KMS-11 (cell line): ENCODE measurements at regions not wholly inside any gene's neighbourhood (a gene's known extent, or its start where the extent isn't known, plus 50 kb on each side); places are given as distances from the start of the nearest gene placed in this dataset.

Experiments used
- H2AFZ ChIP-seq: fragments of 200-600 bp; sonication (generic); 2 replicates; pipeline ENCODE4 v1.6.1; 2016; ENCODE audit warnings: antibody characterized with exemption, mixed run types, low read depth
- H3K27ac ChIP-seq: fragments of 200-600 bp; sonication (generic); 2 replicates; pipeline ENCODE4 v1.6.1; 2016; ENCODE audit warnings: mild to moderate bottlenecking, mixed run types
- H3K27me3 ChIP-seq: fragments of 200-600 bp; sonication (generic); 2 replicates; pipeline ENCODE4 v1.6.1; 2017; ENCODE audit warnings: mild to moderate bottlenecking, low read depth, mixed run types, moderate library complexity; ENCODE audit not compliant: insufficient read depth
- H3K36me3 ChIP-seq: fragments of 200-600 bp; sonication (generic); 2 replicates; pipeline ENCODE4 v1.6.1; 2017; ENCODE audit warnings: mild to moderate bottlenecking, mixed run types; ENCODE audit not compliant: insufficient read depth
- H3K4me1 ChIP-seq: fragments of 200-600 bp; sonication (generic); 2 replicates; pipeline ENCODE4 v1.6.1; 2016; ENCODE audit warnings: mild to moderate bottlenecking, low read depth, mixed run types; ENCODE audit not compliant: poor library complexity, severe bottlenecking
- H3K4me2 ChIP-seq: fragments of 200-600 bp; sonication (generic); 2 replicates; pipeline ENCODE4 v1.7.0; 2016; ENCODE audit warnings: mild to moderate bottlenecking, mixed run types
- H3K4me3 ChIP-seq: fragments of 200-600 bp; sonication (generic); IDR thresholded peaks from 2 replicates; pipeline ENCODE4 v1.6.1; 2017; ENCODE audit warnings: low read depth, low read length, mixed read lengths; ENCODE audit not compliant: insufficient read depth
- H3K79me2 ChIP-seq: fragments of 200-600 bp; sonication (generic); 2 replicates; pipeline ENCODE4 v1.6.1; 2016; ENCODE audit warnings: low read depth, mixed run types; ENCODE audit not compliant: insufficient read depth
- H3K9ac ChIP-seq: fragments of 200-600 bp; sonication (generic); 2 replicates; pipeline ENCODE4 v1.6.1; 2016; ENCODE audit warnings: mild to moderate bottlenecking, mixed run types
- H4K20me1 ChIP-seq: fragments of 200-600 bp; sonication (generic); 2 replicates; pipeline ENCODE4 v1.6.1; 2016; ENCODE audit warnings: mild to moderate bottlenecking, mixed run types; ENCODE audit not compliant: insufficient read depth
- CTCF ChIP-seq: fragments of 200-600 bp; sonication (generic); conservative IDR thresholded peaks from 2 replicates; pipeline ENCODE4 v1.6.1; 2017; ENCODE audit warnings: low read depth, mild to moderate bottlenecking, antibody characterized with exemption, low read length, moderate library complexity, mixed read lengths

DNA sequence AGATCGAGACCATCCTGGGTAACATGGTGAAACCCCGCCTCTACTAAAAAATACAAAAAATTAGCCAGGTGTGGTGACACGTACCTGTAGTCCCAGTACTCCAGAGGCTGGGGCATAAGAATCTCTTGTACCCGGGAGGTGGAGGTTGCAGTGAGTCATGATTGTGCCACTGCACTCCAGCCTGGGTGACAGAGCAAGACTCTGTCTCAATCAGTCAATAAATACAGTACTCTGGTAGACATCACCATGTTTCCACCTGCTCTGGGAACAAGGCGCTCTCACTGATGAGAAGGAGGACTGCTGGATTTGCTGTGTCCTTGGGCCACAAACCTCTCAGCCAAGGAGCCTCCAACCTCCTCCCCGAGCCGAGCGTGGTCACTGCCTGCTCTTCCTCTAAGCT lies 154.2 kb upstream of the ZNF236 start:
- Histone ChIP-seq H3K4me2 (no peak overlapping the region), H3K4me1 (no peaks in the 10 kb centered on the region), H4K20me1 (no peaks in the 10 kb centered on the region), H3K79me2 (no peaks in the 10 kb centered on the region), H3K4me3 (no peak overlapping the region), H3K9ac (no peak overlapping the region), H2AFZ (no peak overlapping the region), H3K36me3 (no peaks in the 10 kb centered on the region), H3K27me3 (no peaks in the 10 kb centered on the region), H3K27ac (no peak overlapping the region)
- no peak for TF ChIP-seq CTCF

DNA sequence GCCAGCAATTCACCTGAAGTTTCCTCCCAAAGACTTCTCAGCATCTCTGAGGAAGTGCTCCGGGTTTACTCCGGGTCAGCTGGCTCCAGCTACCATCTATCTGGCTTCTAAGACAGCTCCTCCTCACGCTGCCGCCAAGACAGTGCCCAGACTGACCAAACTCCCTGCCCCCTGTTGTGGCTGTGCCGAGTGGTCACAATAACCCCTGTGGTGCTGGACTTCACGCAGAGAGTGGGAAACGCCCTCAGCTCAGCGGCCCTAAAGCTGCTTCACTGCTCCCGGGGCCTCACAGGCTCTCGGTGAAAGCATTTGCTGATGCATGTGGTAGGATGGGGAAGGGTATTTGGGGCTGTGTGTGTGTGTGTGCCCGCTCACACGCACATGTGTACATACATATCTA lies 154.8 kb upstream of the ZNF236 start:
- H3K9ac ChIP-seq: no peak overlapping the region
- H3K4me1 ChIP-seq: no peaks in the 10 kb centered on the region
- no peaks in the 10 kb centered on the region for H3K27me3 ChIP-seq
- H2AFZ ChIP-seq: no peak overlapping the region
- no peak overlapping the region for H3K4me3 ChIP-seq
- no peaks in the 10 kb centered on the region for H4K20me1 ChIP-seq
- H3K4me2 ChIP-seq: no peak overlapping the region
- TF ChIP-seq CTCF: no peak
- no peak overlapping the region for H3K27ac ChIP-seq
- no peaks in the 10 kb centered on the region for H3K36me3 ChIP-seq
- H3K79me2 ChIP-seq: no peaks in the 10 kb centered on the region

DNA sequence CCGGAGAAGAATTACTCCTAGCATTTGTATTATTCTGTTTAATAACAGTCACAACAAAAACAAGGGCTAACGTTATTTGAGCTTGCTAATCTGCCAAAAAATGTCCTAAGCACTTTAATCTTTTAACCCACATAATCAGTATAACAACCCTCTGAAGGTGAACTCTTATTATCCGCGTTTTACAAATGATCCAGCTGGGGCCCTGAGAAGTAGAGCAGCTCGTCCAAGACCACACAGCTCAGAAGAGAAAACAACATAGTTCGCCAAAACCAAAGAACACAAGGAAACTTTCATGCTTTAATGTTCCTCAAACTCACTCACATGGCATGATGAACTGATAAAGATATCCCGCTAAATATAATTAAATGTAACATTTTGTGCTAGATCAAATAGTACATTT lies 159.7 kb upstream of the ZNF236 start:
- H3K4me2 ChIP-seq: no peak overlapping the region
- no peaks in the 10 kb centered on the region for H3K79me2 ChIP-seq
- H3K27ac ChIP-seq: no peak overlapping the region
- H3K4me3 ChIP-seq: no peak overlapping the region
- no peaks in the 10 kb centered on the region for H3K27me3 ChIP-seq
- no peak overlapping the region for H2AFZ ChIP-seq
- no peaks in the 10 kb centered on the region for H4K20me1 ChIP-seq
- no peak overlapping the region for H3K9ac ChIP-seq
- TF ChIP-seq CTCF: no peak
- no peaks in the 10 kb centered on the region for H3K36me3 ChIP-seq
- peaks cover 9% of the 10 kb centered on the region for H3K4me1 ChIP-seq

DNA sequence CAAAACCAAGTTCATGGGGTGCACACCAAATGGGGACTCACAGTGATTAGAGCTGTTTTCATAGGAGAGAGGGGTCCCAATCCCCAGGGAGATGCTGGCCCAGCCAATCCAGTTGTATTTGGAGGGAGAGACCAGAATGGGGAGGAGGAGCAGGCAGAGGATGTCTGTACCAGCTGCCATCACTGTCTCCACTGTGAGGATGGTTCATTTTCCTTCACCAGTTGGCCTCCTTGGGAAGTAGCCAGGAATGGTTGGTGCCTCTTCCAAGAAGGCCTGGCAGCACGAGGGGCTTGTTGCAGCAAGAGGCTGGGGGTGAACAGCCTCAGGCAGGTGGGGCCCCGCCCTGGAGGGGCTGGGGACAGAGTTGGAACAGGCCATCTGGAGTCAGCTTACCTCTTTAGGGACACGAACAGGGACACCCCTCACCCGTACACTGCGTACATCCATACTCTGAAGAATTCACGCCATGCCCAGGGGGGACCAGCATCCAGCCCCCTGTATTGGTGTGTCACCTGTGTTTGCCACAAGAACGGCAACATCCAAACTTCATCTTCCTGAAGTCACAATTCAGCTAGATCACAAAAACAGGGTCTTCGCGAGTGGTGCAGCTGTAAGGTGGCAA lies 161.7 kb upstream of the ZNF236 start:
- Histone ChIP-seq H3K4me3 (no peak overlapping the region), H3K27ac (no peak overlapping the region)

More for the DNA sequence above, 161.7 kb upstream of the ZNF236 start:
- peaks cover 13% of the 10 kb centered on the region for H3K4me1 ChIP-seq
- no peaks in the 10 kb centered on the region for H3K27me3 ChIP-seq
- H3K4me2 ChIP-seq: no peak overlapping the region
- no peaks in the 10 kb centered on the region for H3K36me3 ChIP-seq
- H3K9ac ChIP-seq: no peak overlapping the region
- no peaks in the 10 kb centered on the region for H3K79me2 ChIP-seq
- no peak for TF ChIP-seq CTCF
- no peak overlapping the region for H2AFZ ChIP-seq
- H4K20me1 ChIP-seq: no peaks in the 10 kb centered on the region
